CD4-positive, alpha-beta T cell treated with Interleukin-17A for 4 hours (primary cell): ENCODE measurements at regions not wholly inside any gene's neighbourhood (a gene's known extent, or its start where the extent isn't known, plus 50 kb on each side); places are given as distances from the start of the nearest gene placed in this dataset.
"Not testable (repeated sequence)": the region's sequence is repeated elsewhere in the genome, so short reads cannot be mapped to it uniquely, and the experiment has no call there.

ENCODE experiments used
- DNase-seq: peaks from one replicate; pipeline ENCODE4 v3.0.0-alpha.2; 2020; ENCODE audit warnings: mixed read lengths

DNA sequence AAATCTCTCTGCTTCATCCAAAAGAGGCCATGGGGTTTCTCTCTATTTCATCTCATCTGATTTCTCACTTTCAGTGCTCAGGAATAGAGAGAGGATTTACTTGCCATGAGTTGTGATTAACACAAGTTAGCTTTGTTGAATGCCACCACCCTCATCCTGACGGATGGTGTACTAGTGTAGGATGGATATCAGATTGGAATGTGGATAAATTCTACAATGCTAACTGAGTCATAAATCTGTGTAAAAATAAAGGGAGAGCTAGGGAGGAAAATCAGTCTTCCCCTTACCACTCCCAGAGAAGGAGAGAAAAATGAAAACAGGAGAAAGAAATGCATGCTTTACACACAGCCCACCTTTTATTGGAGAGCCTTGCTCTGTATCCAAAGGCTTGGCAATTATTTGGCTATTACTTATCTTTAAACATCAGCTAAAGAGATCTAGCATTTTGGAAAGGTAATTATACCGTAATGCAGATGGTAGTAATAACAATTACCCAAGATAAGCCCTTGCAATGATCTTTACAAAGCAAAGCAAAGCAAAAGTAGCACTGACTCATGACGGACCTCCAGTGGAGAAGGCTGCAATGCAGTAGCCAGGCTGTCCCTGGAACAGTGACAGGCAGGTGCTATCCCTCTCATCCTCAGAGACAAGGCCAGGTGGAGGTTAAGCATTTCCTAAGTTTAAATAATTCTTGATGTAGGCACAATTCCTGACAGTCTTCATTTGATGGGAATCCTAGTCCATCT is 306.3 kb upstream of the PPARGC1A start:
- DNase-seq: no peak

DNA sequence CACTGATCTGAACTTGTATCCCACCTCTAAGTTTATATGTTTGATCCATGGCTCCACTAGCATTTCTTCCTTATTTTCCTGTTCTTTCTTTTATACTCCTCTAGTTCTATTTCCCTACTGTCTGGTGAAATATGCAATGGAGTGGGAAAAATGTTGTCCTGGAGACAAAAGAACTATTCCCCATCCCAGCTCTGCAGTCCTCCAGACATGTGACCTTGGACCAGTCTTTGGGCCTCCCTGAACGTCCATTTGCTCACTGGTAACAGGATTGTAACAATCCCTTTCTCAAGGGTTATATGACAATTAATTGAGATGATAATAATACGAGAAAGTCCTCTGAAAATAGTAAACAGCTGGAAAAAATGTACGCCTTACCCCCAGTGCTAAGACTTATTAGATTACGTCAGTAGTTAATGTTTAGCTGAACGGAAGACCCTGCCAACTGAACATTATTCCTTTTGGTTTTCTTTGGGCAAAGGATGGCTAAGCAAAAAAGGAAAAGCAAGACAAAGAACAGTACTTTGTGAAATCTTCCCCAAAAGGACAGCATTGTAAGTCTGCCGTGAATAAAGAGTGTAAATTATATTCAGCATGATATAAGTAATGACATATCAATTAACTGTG is 302.3 kb upstream of the PPARGC1A start:
- DNase-seq: no peak

DNA sequence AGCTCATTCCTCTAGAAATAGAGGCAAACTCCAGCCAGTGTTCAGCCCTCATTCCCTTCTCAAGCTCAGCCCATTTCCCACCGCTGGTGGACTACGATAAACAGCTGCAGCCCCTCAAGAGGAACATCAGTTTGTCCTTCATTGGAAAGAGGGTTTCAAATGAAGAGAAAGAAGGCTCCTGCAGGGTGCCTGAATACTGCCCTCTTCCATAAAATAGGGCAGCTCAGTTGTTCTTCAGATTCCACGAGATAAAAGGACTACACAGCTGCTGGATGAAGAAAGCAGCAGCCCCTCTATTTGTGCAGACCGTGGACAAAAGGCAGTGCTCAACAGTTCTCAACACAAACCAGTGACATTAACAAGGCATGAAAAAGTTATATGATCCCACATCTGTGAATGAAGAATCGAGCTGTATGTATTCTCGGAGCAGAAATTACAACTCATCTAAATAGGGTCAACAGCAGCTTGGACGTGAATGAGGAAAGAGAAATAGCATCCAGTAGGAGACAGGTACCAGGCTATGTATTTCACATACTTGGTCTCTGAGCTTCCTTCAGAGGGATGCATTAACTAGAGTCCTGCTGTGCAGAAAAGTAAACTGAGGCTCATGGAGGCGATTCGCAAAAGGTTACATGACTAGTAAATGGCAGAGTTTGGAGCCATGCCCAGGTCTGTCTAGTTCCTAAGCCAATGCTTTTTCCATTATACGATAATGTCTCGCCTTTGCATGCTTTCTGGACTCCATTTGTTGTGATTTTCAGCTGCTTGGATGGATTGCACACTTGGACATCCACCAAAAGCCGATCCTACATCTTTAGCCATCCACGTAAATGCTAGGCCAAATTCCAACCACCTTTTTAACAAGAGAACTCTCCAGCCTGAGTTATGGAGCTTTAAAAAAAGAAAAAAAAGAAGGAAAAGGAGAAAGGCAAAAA is 301.2 kb upstream of the PPARGC1A start:
- no peak for DNase-seq

DNA sequence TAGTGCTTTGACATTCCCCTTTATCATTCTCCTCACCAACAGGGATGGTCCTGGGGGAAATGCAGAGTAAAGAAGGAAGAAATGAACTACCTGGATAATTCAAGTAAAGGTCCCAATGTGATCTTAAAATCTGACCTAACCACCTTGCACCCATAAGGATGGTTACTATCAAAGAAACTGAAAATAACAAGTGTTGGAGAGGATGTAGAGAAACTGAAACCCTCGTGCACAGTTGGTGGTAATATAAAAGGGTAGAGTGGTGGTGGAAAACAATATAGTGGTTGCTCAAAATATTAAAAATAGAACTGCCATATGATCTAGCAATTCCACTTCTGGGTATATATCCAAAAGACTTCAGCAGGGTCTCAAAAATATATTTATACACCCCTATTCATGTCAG is 298.6 kb upstream of the PPARGC1A start:
- no peak for DNase-seq

DNA sequence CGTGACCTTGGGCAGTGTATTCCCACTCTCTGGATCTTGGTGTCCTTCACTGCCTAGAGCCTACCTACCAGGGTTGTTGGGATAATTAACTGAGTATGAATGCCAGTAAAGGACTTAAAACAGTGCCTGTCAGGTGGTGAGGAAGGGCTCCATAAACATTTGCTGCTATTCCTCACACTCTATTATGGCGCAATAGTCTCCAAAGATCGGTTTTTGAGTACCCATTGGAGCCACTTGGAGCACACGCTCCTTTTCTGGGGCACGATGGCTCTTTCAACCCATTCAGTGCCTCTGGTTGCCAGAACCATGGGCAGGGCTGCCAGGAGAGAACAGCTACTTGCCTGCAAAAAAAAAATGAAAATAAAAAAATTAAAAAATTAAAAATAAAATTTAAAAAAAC is 296.6 kb upstream of the PPARGC1A start:
- no peak for DNase-seq

DNA sequence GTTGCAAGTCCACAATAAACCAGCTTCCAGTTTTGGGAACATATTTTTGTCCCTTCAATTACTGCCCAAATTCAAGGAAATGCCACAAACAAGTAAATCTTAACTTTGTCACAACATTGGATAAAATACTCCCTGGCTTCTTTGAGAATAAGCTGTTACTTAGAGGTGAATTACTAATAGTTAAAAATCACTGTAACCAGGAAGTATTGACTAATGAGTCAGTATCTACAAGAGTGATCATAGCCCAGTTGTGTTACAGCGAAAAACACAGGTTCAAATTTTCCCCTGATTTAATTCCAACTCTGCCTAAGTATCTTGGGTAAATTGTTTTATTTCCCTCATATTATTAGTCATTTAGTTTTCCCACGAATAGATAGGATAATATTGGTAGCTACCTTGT is 291.2 kb upstream of the PPARGC1A start:
- DNase-seq: no peak

DNA sequence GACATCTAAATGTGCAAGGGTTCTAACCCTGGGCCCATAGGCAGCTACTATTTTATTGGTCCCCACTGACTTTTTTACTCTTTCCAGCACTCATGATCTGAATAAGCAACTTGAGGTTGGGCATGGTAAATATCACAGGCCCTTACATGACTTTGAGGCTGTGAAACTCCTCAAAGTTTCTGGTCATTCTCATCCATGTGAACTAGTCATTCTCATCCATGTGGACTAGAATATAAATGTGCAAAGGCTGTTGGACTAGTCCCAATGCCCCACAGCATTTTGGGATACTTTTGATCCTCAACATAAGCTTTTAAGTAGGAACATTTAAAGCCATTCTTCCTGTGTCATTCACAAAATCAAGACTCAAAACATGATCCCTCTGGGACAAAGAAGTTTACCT is 290.7 kb upstream of the PPARGC1A start:
- DNase-seq: no peak

DNA sequence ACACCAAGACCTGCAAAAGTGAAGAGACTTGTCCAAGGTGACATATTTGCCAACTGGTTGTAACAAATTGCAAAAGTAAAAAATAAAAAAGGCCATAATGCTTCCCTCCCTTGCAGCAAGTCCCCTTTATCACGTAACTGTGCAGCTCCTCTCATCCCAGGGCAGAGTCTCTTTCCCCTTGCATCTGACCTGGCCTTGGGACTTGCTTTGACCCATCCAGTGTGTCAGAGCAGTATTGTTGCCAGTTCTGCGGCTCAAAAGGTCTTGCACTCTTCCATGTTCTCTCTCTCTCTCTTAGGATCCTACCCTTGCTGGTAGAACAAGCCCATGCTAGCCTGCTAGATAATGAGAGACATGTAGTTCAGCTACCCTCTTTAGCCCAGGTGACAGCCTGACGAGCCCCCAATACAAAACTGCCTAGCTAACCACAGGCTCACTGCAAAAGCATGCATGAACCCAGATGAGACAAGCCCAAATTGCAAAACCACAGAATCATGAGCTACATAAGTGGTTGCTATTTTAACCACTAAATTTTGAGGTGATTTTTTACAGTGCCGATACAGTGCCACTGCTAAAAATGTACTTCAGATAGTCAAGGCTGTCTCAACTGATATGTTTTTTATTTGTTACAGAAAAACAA is 289.5 kb upstream of the PPARGC1A start:
- DNase-seq: no peak

DNA sequence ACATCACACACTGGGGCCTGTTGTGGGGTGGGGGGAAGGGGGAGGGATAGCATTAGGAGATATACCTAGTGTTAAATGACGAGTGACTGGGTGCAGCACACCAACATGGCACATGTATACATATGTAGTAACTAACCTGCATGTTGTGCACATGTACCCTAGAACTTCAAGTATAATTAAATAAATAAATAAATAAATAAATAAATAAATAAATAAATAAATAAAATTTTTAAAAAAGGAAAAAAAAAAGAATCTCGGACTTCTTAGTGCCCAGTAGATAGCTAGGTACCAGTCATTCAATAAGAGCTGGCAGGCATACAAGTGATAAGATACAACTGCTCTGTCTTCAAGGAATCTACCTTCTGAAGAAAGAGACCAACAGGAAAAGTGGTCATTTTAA is 287.6 kb upstream of the PPARGC1A start:
- DNase-seq: not testable (repeated sequence)

DNA sequence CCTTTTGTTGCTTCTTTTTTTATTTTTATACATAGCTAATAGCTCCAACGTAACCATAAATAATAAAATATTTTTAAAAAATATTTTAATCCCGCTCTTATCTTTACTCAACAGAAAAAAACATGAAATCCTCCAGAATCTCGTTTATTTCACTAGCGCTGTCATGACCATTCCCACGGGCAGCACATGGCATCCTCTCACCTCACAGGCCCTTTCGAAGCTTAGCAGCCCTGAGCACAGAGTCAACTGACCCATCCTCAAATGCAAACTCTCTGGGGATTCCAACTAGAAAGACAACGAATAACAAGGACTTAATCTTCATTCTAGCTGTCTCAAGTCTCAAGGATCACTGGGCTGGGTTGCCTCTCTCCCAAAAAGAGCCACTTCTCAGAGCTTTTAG is 285.9 kb upstream of the PPARGC1A start:
- no peak for DNase-seq

DNA sequence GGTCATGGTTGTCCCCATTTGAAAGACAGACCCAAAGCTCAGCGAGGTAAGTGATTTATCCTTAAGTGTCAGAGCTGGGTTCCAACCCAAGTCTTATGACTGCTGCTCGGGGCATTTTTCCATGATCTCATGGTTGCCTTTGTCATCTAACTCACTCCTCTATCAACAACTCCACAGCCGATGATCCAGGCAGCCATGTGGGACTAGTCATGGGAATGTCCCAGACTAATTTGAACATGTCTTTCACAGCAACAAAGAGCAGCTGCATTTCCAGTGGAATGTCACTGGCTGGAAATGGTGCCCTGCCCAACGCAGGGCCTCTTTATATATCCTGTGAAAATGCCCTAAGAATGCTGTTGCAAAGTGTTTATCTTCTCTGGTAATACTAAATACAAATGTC is 284.8 kb upstream of the PPARGC1A start:
- no peak for DNase-seq

DNA sequence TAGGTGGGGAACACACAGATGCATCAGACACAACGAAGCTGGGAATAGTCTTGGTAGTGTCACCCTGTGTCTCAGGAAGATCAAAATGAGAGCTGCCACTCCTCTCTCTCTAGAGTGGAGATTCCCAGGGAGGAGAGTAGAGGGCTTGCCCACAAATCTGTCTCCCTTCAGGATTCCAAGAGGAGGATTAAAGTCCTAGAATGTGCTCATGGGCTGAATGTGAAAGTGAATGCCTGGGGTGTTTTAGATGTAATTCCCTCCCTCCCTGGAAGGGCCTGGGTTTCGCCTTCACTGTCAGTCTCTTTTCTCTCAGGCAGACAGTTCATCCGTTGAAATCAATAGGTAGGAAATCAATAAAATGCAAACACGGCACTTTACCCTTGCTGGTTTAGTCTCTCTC is 282.6 kb upstream of the PPARGC1A start:
- DNase-seq: no peak

DNA sequence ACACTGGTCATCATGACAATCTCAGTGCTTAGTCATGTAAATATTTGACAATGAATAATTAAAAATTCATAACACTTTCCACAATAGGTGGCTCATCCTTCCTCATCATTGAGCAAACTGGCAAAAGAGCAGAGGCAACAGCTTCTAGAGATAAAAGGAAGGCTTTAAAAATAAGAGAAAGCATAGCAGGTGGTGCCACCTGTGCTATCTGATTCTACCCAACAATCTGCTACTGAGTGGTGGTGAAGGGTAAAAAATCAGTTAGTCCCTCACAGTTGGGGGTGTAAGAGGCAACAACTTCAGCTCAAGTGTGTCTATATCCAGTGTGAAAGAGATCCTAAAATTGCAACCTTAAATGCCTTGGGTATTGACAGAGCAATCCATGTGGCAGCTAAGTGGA is 280.1 kb upstream of the PPARGC1A start:
- DNase-seq: no peak

DNA sequence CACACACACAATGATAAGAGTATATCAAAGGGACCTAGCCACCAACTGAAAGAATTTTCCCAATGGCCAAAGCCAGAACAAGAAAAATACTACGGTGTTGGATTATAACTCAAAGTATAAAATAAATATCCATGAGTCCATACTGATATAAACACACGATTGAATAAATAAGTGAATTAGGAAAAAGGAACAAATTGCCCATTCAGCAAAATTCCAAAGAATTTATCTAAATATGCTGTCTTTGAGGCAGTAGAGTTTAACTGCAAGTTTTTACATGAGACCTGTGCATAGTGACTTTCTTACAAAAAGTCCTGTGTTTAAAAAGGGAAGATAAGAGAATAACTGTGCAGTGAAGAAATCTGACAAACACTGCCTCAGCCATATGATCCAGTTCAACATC is 278.8 kb upstream of the PPARGC1A start:
- no peak for DNase-seq

DNA sequence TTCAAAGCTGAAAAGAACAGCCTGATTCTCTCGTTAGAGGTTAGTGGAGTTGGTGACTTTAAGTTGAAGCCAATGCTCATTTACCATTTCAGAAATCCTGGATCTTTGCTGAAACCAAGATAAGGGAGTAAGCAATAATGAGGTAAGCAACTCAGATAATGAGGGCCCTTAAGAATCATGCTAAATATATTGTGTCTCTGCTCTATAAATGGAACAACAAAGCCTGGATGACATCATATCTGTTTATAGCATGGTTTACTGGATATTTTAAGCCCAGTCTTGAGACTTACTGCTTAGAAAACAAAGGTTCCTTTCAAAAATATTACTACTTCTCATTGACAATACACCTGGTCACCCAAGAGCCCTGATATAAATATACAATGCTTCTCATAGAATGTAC is 276.7 kb upstream of the PPARGC1A start:
- DNase-seq: no peak

DNA sequence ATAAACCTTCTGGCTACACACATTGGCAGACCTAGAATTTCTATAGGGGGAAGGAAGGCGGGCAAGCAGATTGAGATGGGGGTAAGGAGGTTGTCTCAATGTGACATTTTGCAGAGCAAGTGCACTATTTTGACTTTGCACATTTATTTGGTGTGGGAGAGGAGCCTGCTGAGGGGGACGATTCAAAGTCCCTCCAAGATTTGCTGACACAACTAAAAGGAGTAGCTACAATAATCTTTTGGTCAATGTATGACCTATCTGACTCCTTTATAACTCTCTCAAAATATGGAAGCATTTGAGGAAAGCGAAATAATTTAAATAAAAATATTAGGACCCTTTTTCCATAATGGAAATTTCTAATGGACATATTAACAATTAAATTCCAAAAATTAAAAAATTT is 274.9 kb upstream of the PPARGC1A start:
- no peak for DNase-seq

DNA sequence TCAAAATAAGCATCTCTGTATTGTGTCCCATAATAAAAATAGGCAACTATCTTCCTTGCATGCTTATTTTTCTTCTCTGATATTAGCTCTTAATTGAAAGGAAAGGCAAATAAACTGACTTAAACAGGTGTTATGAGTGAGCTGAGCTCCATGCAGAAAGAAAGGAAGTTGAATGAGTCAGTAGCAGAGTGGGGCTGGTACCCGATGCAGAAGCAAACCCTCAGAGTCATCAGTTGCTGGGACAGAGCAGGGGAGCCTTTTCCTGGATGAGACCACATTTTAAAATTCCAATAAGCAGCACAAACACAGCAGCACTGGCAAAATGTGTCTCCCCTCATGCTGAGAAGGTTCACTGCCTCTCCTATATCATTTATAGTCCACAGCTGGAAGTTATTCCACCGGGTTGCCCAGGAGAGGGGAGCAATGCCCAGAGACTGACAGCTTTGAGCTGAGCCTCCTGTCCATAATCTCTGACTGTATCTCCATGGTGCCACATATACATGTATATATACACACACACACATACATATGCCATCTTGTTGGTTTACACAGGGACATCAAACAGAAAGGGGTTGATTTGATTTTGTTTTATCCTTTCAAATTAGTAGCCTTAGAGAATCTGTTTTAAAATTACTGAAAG is 274.3 kb upstream of the PPARGC1A start:
- no peak for DNase-seq

DNA sequence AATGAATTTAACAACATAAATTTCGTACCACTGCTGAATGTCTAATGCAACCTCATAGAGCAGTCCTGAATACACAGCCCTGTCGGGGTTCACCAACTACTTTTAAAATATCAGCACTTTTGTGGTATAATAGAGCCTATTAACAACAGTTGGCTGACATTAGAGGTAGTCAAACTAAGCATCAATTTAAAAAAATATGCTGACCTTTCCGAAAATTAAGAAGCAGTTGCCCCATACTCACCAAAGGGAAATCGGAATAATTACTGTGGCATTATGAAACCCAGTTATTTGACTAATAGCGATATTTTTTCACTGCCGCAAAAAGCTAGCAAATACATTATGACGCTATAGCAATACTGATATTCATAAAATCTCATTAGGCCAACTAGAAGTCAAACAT is 273.5 kb upstream of the PPARGC1A start:
- no peak for DNase-seq

DNA sequence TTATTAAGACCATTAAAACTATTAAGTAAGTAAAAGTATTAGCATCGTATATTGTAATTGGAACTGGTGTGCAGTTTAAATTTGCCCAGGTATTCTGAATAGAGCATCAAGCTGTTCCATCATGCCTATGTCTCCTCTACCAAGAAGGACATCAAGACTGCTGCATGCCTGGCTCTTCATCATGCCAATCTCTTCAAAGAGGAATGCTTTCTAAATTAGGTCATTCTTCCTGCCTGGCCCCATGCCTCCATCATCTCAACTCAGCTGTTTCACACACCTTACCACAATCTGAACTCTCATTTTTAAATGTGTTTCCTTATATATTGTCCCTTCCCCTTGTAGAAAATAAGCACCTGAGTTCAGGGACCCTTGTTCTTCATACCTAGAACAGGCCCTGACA is 270.5 kb upstream of the PPARGC1A start:
- DNase-seq: no peak

DNA sequence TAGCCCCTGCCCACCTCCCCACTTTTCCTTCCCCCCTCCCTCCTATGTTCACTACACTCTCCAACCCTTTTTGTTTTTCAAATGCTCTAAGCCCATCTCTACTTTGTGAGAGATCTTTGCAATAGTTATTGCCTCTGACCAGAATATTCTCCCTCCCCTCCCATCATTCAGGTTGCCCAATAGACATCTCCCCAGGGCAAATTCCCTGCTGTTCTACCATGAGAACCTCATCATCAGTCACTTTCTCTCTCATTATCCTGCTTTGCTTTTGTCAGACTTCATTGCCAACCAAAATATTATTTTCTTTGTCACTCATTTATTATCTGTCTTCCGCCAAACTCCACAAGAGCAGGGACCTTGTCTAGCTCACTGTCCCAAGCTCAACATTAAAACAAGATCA is 268.2 kb upstream of the PPARGC1A start:
- no peak for DNase-seq

DNA sequence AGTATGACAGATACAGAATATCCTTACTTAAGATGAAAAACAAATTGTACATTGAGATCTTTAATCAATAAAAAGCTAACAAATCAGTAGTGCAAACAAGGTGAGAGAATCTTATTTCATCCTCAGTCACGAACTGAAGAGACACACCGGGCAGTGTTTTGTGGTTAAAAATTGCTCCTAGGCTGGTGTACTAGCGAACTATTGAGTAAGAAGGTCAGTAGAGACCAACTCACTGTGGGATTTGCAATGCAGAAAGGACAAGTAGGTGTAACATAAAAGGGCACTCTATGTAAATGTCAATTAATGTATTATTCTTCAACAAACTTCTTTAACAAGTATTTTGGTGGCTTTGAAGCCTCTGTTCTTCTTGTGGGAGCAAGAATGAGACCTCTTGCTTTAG is 260.2 kb upstream of the PPARGC1A start:
- DNase-seq: no peak

DNA sequence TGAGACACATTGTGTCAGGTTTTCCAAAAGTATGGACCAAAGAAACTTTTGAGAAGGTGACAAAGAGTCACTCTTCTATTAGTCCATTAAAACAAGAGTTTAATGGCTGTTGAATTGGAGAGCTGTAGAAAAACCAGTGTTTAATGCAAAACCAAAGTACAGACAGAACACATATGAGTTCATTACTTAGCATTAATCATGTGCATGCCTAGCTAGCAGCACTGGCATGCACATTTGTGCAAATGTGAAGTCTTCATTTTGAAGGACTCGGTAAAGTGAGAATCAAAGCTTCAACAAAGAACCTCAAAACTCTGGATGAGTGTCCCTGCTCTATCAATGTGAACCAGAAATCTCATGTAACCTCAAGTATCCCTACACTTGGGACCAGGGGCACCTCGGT is 256.3 kb upstream of the PPARGC1A start:
- no peak for DNase-seq

DNA sequence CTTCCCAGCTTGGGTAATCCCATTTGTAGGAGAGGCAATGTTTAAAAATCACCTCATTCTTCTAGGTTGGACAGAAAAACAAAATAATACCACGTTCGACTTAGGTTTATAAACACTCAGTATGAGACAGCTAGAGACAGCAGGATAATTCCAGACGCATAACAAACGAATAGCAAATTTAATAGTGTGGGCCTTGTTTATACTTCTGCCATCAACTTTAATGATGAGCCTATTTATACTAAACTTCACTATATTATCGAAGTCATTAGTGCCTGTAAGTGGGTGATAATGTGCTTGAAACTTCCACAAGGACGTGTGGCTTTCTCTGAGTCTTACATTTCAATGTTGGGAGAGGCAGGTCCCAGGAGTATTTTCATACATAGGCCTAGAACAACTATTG is 255.7 kb upstream of the PPARGC1A start:
- no peak for DNase-seq
